ENCODE measurements at regions not wholly inside any gene's neighbourhood (a gene's known extent, or its start where the extent isn't known, plus 50 kb on each side); places are given as distances from the start of the nearest gene placed in this dataset.
"Not testable (repeated sequence)": the region's sequence is repeated elsewhere in the genome, so short reads cannot be mapped to it uniquely, and the experiment has no call there.

DNA sequence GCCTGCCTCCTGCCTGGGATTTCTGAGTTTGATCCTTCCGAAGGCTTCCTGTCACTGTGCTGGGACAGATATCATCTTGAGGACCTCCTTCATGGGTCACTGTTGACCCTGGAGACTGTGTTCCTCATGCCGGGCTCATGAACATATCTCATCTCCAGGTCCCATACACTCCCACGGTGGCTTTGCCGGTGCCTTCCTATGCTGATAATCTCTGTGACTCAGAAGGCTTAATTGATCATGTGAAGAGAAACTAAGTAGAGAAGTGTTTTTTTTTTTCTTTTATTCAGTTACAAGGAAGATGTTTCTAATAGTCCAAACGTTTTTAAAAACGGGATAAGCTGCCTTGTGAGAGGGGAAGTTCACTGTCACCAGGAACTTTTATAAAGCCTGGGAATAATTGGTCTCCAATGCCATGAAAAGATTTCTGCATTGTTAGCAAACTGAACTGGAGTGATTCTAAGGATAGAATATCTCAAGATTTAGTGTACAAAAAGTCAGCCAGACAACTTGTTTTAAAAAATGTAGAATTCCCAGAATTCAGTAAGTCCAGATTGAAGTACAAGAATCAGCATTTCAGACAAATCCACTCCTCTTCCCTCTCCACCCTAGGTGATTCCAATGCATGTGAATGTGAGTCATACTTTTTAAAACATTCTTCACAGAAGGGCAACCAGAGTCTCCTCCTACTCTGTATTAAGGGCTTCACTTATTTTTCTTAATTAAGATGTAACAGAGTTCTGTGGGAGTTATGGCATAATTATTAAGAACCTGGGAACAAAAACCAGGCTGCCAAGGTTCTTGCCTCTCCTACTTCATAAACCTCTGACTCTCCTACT is 139.8 kb upstream of the LGR5 start:
- no peak for DNase-seq

- DNase-seq, result no peak
Observed at GRCh38 chr12:71297930-71298329, 140.1 kb upstream of the TSPAN8 start.

GRCh38 chr12:71295953-71296352 is 138.2 kb upstream of the TSPAN8 start:
- no peak for DNase-seq

DNA sequence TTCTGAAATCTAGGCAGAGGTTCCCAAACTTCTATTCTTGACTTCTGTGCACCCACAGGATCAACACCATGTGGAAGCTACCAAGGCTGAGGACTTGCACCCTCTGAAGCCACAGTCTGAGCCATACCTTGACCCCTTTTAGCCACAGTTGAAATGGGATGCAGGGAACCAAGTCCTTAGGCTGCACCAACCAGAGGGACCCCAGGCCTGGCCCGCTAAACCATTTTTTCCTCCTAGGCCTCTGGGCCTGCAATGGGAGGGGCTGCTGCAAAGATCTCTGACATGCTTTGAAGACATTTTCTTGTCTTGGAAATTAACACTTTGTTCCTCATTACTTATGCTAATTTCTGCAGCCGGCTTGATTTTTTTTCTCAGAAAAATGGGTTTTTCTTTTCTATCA is 133.9 kb upstream of the TSPAN8 start:
- DNase-seq, result no peak

DNA sequence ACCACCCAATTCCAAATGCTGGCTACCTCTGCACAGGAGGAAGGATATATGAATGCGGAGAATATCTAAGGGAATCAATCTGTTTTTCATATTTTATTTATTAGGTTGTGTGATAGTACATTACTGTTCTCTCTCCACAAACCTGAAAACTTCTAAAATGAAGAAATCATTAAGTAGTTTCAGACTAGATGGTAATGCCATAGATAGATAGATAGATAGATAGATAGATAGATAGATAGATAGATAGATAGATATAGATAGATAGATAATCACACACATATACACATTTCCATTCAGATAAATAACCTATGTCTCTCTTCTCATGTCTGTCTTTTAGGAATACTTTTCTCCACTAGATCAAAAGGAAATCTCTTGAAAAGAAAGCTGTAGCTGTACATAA is 126.1 kb upstream of the TSPAN8 start:
- no peak for DNase-seq

- DNase-seq, result no peak
Observed at GRCh38 chr12:71282925-71283324, 125.1 kb upstream of the TSPAN8 start.

GRCh38 chr12:71282020-71282419 is 124.2 kb upstream of the TSPAN8 start:
- DNase-seq, result no peak

GRCh38 chr12:71281425-71281824 is 123.6 kb upstream of the TSPAN8 start:
- DNase-seq, result no peak

DNA sequence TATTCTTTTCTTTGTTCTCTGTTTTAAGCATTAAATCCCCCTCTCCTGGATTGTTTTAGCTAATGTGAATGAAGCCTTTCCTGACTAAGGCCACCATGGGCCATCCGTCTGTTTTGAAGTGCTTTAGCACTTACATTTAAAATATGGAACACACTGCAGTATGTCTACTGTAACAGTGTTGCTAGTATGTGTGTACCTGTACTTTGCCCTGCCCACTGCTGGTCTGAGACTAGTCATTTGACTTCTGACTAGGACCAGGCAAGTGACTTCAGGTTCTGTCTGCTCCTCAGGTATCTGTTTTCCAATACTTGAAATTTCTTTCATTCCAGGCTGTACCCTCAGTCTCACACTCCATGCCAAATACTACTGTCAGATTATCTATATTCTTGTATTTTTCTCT is 120.1 kb upstream of the TSPAN8 start:
- DNase-seq, result no peak

DNA sequence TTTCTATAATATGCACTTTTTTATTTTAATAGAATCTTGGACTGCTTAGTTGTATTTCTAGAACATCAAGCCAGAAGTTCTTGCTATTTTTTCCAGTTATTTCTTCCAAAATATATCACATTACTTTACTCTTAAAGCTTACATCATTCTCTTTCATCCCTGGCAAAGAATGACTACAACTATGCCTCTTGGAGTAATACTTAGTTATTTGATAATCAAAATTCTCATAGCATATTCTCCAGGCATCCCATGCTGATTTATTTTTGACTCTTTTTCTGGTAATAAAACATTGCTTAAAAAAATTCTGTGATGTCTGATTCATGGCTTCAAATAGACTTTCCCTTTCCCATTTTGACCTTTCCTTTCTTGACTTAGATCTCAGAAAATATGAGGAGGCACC is 118.7 kb upstream of the TSPAN8 start:
- DNase-seq, result no peak

- DNase-seq, result not testable (repeated sequence)
Observed at GRCh38 chr12:71270794-71271193, 113.0 kb upstream of the TSPAN8 start.

DNA sequence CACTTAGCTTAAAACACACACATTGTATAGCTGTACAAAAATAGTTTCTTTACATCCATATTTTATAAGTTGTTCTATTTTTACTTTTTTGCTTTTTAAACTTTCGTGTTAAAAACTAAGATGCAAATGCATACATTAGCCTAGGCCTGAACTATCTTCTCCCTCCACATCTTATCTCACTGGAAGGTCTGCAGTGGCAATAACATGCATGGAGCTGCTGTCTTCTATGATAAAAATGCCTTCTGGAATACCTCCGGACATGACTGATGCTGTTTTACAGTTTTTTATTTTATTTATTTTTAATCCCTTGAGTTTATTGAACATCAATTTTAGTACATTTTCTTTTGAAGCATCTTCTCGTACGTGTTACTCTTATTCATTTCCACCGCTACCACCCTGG is 112.3 kb upstream of the TSPAN8 start:
- DNase-seq, result no peak

GRCh38 chr12:71269281-71269598 is 111.4 kb upstream of the TSPAN8 start:
- DNase-seq, result no peak

- no peak for DNase-seq
Observed at GRCh38 chr12:71268598-71269280, 110.9 kb upstream of the TSPAN8 start.

GRCh38 chr12:71266606-71267005 is 108.8 kb upstream of the TSPAN8 start:
- DNase-seq, result no peak

GRCh38 chr12:71265731-71266130 is 107.9 kb upstream of the TSPAN8 start:
- not testable (repeated sequence) for DNase-seq

DNA sequence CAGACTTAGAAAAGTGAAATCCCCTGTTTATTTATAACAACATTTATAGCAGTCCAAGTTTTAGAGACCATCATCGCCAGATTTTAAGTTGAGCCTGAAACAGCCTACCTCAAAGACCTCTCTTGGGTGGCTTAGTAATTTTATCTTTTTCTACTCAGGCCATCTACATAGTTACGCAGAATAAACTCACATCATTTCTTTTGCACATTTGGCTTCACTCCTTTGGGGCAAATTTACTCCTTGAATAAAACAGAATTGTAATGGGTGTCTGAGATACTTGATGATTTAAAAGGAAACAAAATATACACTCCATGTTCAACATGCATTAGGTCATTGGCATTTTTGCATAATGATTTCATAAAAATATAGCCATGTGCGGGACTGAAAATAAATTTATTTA is 104.7 kb upstream of the TSPAN8 start:
- DNase-seq, result no peak

DNA sequence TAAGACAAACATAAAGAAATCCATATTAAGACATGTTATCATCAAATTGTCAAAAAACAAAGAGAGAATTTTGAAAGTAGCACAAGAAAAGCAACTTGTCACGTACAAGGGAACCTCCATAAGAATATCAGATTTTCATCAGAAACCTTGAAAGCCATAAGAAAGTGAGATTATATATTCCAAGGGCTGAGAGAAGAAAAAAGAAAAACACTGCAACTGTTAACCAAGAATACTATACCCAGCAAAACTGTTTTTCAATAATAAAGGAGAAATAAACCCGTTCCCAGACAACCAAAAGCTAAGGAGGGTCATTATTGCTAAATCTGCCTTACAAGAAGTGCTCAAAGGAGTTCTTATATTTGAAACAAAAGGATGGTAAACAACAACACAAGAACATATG is 94.7 kb upstream of the TSPAN8 start:
- no peak for DNase-seq

DNA sequence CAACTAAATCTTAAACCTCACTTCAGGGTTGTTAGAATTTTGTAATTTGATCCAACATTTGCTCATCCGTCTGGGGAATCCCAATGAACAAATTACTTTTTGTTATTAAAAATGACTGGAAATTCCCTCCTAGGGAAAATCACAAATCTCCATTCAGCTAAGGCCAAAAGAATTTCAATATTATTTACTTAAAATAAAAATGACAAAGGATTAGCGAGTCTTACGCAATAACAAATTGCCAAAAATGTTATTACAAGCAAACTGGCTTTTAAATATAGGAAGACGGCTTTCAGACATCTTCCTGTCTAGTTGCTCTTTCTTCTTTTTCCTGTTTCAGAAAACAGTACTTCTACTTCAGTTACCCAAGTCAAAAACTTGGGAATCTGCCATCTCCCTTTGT is 92.4 kb upstream of the TSPAN8 start:
- no peak for DNase-seq

GRCh38 chr12:71243370-71243769 is 85.6 kb upstream of the TSPAN8 start:
- DNase-seq, result no peak

DNA sequence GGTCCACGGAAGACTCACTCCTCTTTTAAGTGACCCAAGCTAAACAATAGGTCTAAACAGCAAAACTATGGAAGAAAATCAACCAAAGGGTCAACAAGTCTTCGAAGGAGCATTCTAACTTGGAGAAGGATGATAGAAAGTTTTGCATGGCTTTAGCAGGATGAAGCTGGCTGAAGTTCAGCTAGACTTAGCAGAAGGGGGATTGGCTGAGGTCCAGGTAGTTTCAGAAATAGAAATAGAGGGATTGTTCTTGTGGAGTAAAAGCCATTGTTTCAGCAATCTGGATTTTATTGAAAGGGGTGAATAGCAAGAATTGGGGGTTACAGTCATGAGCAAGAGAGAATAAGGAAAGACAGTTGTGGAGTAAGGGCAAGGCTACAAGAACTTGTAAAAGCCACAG is 84.7 kb upstream of the TSPAN8 start:
- no peak for DNase-seq

DNA sequence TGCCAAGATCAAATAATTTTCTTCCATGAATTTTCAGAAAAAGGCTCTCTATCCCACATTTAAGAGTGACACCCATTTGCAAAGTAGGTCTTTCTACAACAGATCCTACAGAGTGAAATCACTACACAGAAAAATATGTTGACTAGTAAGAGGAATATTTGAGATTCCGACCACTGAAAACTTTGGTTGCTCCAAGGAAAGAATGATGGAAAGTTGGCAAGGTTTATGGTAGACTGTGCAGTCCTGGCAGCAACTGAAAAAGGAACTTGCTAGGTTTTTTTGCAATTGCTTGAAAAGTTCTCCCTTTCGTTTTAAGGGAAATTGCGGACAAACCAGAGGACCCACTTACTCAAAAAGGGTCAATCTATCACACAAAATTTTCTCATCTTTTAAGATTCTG is 83.1 kb upstream of the TSPAN8 start:
- no peak for DNase-seq

DNA sequence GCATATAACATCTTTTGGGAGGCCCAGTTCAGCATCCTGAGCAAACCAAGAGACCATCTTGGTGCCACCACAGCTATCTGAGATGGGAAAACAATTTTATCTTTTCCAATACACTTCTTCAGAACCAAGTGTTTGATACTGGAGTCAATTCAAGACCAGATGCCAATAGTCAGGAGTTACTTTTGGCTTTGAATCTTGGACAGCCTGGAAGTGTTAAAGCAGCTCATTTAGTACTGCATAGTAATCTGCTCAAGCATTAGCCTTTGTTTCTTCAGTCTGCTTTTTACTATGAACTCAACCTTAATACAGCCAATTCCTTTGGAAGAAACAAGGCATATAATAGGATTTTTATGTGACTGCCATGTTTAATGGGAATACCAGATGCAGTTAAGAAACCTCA is 81.9 kb upstream of the TSPAN8 start:
- DNase-seq, result no peak

GRCh38 chr12:71237128-71237527 is 79.3 kb upstream of the TSPAN8 start:
- DNase-seq, result no peak

DNA sequence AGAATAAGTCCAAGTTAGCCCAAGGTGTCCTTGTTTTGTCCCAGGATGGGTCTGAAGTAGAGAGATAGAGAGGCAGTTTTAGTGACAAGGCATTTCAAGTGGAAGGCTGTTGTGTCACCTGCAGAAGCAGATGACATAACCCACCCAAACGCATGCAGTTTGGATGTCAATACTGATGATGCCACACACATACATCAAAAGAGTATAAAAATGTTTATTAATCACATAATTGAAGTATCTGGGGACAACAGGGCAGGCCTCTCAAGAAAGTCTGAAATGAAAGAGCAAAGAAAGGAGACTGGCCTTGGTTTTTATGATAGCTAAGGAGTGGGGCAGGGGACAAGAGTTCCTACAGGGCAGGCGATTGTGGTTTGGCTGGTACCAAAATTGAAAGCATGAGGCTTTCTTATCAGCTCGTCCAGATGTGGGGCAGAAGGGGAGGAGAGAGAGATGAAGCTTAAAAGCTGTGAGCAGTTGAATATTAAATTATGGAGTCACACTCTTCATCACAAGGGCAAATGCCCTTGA is 78.4 kb upstream of the TSPAN8 start:
- DNase-seq, result no peak
